WTC11 (cell line): ENCODE measurements at regions not wholly inside any gene's neighbourhood (a gene's known extent, or its start where the extent isn't known, plus 50 kb on each side); places are given as distances from the start of the nearest gene placed in this dataset.

Experiments
- ATAC-seq: fragments of 200-7000 bp; cut with Tn5 transposase; 2 replicates; pipeline ENCODE4 v1.10.0; 2021; ENCODE audit warnings: mild to moderate bottlenecking, moderate library complexity
- CTCF ChIA-PET: fragments of 300-600 bp; sonication (Branson Sonifier 250); formaldehyde crosslinking; loops from one replicate; lab custom pipeline; 2021; ENCODE audit warnings: antibody characterized with exemption; lab: Charles Lee
- POLR2A ChIA-PET: fragments of 350-600 bp; sonication (Branson Sonifier 250); formaldehyde crosslinking; loops from one replicate; lab custom pipeline; 2021; ENCODE audit warnings: antibody characterized with exemption; lab: Charles Lee
- DNase-seq: peaks from one replicate; pipeline ENCODE4 v3.0.0; 2021; ENCODE audit warnings: low spot score
- H3K27ac Mint-ChIP-seq: 2 replicates; pipeline ENCODE4 v1.8.0; 2021; ENCODE audit warnings: mixed read lengths
- H3K27me3 Mint-ChIP-seq: 2 replicates; pipeline ENCODE4 v1.8.0; 2021; ENCODE audit warnings: low read depth, mild to moderate bottlenecking, moderate library complexity, mixed read lengths
- H3K36me3 Mint-ChIP-seq: 2 replicates; pipeline ENCODE4 v1.8.0; 2021; ENCODE audit warnings: mixed read lengths
- H3K4me1 Mint-ChIP-seq: 2 replicates; pipeline ENCODE4 v1.8.0; 2022; ENCODE audit warnings: mixed read lengths
- H3K4me3 Mint-ChIP-seq: 2 replicates; pipeline ENCODE4 v1.8.0; 2021; ENCODE audit warnings: mild to moderate bottlenecking, moderate library complexity, mixed read lengths
- H3K9me3 Mint-ChIP-seq: 2 replicates; pipeline ENCODE4 v1.8.0; 2021; ENCODE audit warnings: mixed read lengths
- ATF3 ChIP-seq: sonication (generic); formaldehyde crosslinking; conservative IDR thresholded peaks from 2 replicates; pipeline ENCODE4 v1.8.1; 2022; ENCODE audit warnings: mild to moderate bottlenecking, missing genetic modification reagents
- CDX4 ChIP-seq: fragments of 250-450 bp; sonication (Bioruptor Pico); IDR thresholded peaks from 2 replicates; pipeline ENCODE4 v1.9.0; 2021; ENCODE audit warnings: moderate library complexity, mild to moderate bottlenecking, inconsistent platforms, borderline replicate concordance
- E2F1 ChIP-seq: sonication (generic); formaldehyde crosslinking; IDR thresholded peaks from 2 replicates; pipeline ENCODE4 v1.8.0; 2022; ENCODE audit warnings: mild to moderate bottlenecking, missing genetic modification reagents
- ETV6 ChIP-seq: sonication (generic); formaldehyde crosslinking; IDR thresholded peaks from 2 replicates; pipeline ENCODE4 v1.8.1; 2022; ENCODE audit warnings: mild to moderate bottlenecking, missing genetic modification reagents
- GRHL2 ChIP-seq: fragments of 250-450 bp; sonication (Bioruptor Pico); IDR thresholded peaks from 2 replicates; pipeline ENCODE4 v1.8.0; 2022; ENCODE audit warnings: mild to moderate bottlenecking, moderate library complexity; ENCODE audit not compliant: insufficient replicate concordance, severe bottlenecking
- MLX ChIP-seq: sonication (generic); formaldehyde crosslinking; IDR thresholded peaks from 2 replicates; pipeline ENCODE4 v1.8.1; 2023; ENCODE audit warnings: mild to moderate bottlenecking, missing genetic modification reagents, moderate library complexity
- MXD4 ChIP-seq: fragments of 250-450 bp; sonication (Bioruptor Pico); IDR thresholded peaks from 2 replicates; pipeline ENCODE4 v1.8.0; 2021; ENCODE audit warnings: mild to moderate bottlenecking, moderate library complexity, borderline replicate concordance
- NFATC4 ChIP-seq: fragments of 250-450 bp; sonication (Bioruptor Pico); IDR thresholded peaks from 2 replicates; pipeline ENCODE4 v1.9.0; 2021; ENCODE audit warnings: mild to moderate bottlenecking
- NR2C2 ChIP-seq: sonication (generic); formaldehyde crosslinking; IDR thresholded peaks from 2 replicates; pipeline ENCODE4 v1.8.0; 2022; ENCODE audit warnings: mild to moderate bottlenecking, missing genetic modification reagents
- OVOL2 ChIP-seq: fragments of 250-450 bp; sonication (Bioruptor Pico); IDR thresholded peaks from 2 replicates; pipeline ENCODE4 v1.9.0; 2021; ENCODE audit warnings: mild to moderate bottlenecking, borderline replicate concordance
- PREB ChIP-seq: sonication (generic); formaldehyde crosslinking; IDR thresholded peaks from 2 replicates; pipeline ENCODE4 v1.8.1; 2022; ENCODE audit warnings: mild to moderate bottlenecking, missing genetic modification reagents, moderate library complexity, borderline replicate concordance
- RELA ChIP-seq: sonication (generic); formaldehyde crosslinking; IDR thresholded peaks from 2 replicates; pipeline ENCODE4 v1.8.1; 2022; ENCODE audit warnings: missing genetic modification reagents, mild to moderate bottlenecking, borderline replicate concordance
- TCF7 ChIP-seq: sonication (generic); formaldehyde crosslinking; IDR thresholded peaks from 2 replicates; pipeline ENCODE4 v1.8.0; 2022; ENCODE audit warnings: mild to moderate bottlenecking, low read depth, missing genetic modification reagents, moderate library complexity
- ZBTB21 ChIP-seq: sonication (generic); formaldehyde crosslinking; IDR thresholded peaks from 2 replicates; pipeline ENCODE4 v1.8.1; 2023; ENCODE audit warnings: mild to moderate bottlenecking, missing genetic modification reagents, borderline replicate concordance
- ZMAT4 ChIP-seq: fragments of 250-450 bp; sonication (Bioruptor Pico); IDR thresholded peaks from 2 replicates; pipeline ENCODE4 v1.9.0; 2021; ENCODE audit warnings: mild to moderate bottlenecking
- ZNF138 ChIP-seq: sonication (generic); formaldehyde crosslinking; conservative IDR thresholded peaks from 2 replicates; pipeline ENCODE4 v1.8.1; 2022; ENCODE audit warnings: mild to moderate bottlenecking, moderate library complexity, missing genetic modification reagents
- ZNF263 ChIP-seq: sonication (generic); formaldehyde crosslinking; IDR thresholded peaks from 2 replicates; pipeline ENCODE4 v1.8.1; 2022; ENCODE audit warnings: low read depth, mild to moderate bottlenecking, moderate library complexity, missing genetic modification reagents
- ZNF423 ChIP-seq: fragments of 250-450 bp; sonication (Bioruptor Pico); IDR thresholded peaks from 2 replicates; pipeline ENCODE4 v2.1.2; 2022; ENCODE audit warnings: mild to moderate bottlenecking, moderate library complexity
- ZNF512 ChIP-seq: sonication (generic); formaldehyde crosslinking; IDR thresholded peaks from 2 replicates; pipeline ENCODE4 v1.8.1; 2022; ENCODE audit warnings: missing genetic modification reagents, borderline replicate concordance
- ZNF532 ChIP-seq: fragments of 250-450 bp; sonication (Bioruptor Pico); IDR thresholded peaks from 2 replicates; pipeline ENCODE4 v1.9.0; 2021; ENCODE audit warnings: mild to moderate bottlenecking, borderline replicate concordance
- ZNF671 ChIP-seq: fragments of 250-450 bp; sonication (Bioruptor Pico); IDR thresholded peaks from 2 replicates; pipeline ENCODE4 v1.8.0; 2021; ENCODE audit warnings: mild to moderate bottlenecking

- Mint-ChIP-seq H3K9me3 (no peaks in the 10 kb centered on the region), H3K27ac (no peak overlapping the region), H3K4me3 (no peak overlapping the region), H3K27me3 (no peaks in the 10 kb centered on the region), H3K4me1 (peaks cover 5% of the 10 kb centered on the region), H3K36me3 (no peaks in the 10 kb centered on the region)
- ChIA-PET CTCF (interaction anchor here (1.4 kb wide), 1 partner anchor 54 kb away, joined by 5 read pairs; no protein-coding TSS in a partner anchor), POLR2A (interaction anchor here (0.7 kb wide), 1 partner anchor 18 kb away, joined by 3 read pairs; no protein-coding TSS in a partner anchor)
- no peak for TF ChIP-seq ZNF263
- TF ChIP-seq ZNF671 (CRISPR knock-in tag), result no peak
- no peak for TF ChIP-seq E2F1 (CRISPR knock-in tag)
- DNase-seq, result no peak
- ATAC-seq, result no peak
These were observed 56.1 kb downstream of the BTG1 start for GRCh38 chr12:92089559-92089958.

- H3K36me3 Mint-ChIP-seq, result no peaks in the 10 kb centered on the region
- no peak for DNase-seq
- ATAC-seq, result no peak
- no peaks in the 10 kb centered on the region for H3K27me3 Mint-ChIP-seq
- no peaks in the 10 kb centered on the region for H3K9me3 Mint-ChIP-seq
- TF ChIP-seq PREB (CRISPR knock-in tag) (no peak), GRHL2 (CRISPR knock-in tag) (no peak), NR2C2 (CRISPR knock-in tag) (no peak), ZNF532 (no peak), OVOL2 (CRISPR knock-in tag) (no peak), RELA (CRISPR knock-in tag) (no peak), CDX4 (no peak), ZMAT4 (CRISPR knock-in tag) (no peak), ETV6 (CRISPR knock-in tag) (no peak), ATF3 (CRISPR knock-in tag) (no peak), TCF7 (CRISPR knock-in tag) (no peak), ZNF423 (CRISPR knock-in tag) (no peak), ZNF138 (CRISPR knock-in tag) (no peak), MXD4 (no peak), ZNF512 (CRISPR knock-in tag) (no peak), MLX (CRISPR knock-in tag) (no peak), ZBTB21 (CRISPR knock-in tag) (no peak), NFATC4 (no peak)
- TF ChIP-seq, all 79 proteins: peak for 0
- CTCF ChIA-PET, result interaction anchor here (1.4 kb wide), 1 partner anchor 55 kb away, joined by 5 read pairs; no protein-coding TSS in a partner anchor
- Mint-ChIP-seq H3K27ac (no peak overlapping the region), H3K4me3 (no peak overlapping the region), H3K4me1 (peaks cover 4% of the 10 kb centered on the region; the same call in 1 of the 2 replicates)
- POLR2A ChIA-PET, result interaction anchor here (0.7 kb wide), 1 partner anchor 19 kb away, joined by 3 read pairs; no protein-coding TSS in a partner anchor
These were observed 56.8 kb downstream of the BTG1 start for GRCh38 chr12:92088805-92089204.
